LNCAP (cell line): ENCODE measurements at regions not wholly inside any gene's neighbourhood (a gene's known extent, or its start where the extent isn't known, plus 50 kb on each side); places are given as distances from the start of the nearest gene placed in this dataset.

ENCODE experiments used
- TF ChIP-seq, protein P1 (sequence below): fragments of 450-650 bp; IDR thresholded peaks from 2 replicates; pipeline ENCODE4 v1.5.1; 2017; ENCODE audit warnings: mild to moderate bottlenecking

GRCh38 chr6:139914910-139915309, 540.5 kb upstream of the CITED2 start:
- TF ChIP-seq, protein P1, sequence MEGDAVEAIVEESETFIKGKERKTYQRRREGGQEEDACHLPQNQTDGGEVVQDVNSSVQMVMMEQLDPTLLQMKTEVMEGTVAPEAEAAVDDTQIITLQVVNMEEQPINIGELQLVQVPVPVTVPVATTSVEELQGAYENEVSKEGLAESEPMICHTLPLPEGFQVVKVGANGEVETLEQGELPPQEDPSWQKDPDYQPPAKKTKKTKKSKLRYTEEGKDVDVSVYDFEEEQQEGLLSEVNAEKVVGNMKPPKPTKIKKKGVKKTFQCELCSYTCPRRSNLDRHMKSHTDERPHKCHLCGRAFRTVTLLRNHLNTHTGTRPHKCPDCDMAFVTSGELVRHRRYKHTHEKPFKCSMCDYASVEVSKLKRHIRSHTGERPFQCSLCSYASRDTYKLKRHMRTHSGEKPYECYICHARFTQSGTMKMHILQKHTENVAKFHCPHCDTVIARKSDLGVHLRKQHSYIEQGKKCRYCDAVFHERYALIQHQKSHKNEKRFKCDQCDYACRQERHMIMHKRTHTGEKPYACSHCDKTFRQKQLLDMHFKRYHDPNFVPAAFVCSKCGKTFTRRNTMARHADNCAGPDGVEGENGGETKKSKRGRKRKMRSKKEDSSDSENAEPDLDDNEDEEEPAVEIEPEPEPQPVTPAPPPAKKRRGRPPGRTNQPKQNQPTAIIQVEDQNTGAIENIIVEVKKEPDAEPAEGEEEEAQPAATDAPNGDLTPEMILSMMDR: no peak

DNA sequence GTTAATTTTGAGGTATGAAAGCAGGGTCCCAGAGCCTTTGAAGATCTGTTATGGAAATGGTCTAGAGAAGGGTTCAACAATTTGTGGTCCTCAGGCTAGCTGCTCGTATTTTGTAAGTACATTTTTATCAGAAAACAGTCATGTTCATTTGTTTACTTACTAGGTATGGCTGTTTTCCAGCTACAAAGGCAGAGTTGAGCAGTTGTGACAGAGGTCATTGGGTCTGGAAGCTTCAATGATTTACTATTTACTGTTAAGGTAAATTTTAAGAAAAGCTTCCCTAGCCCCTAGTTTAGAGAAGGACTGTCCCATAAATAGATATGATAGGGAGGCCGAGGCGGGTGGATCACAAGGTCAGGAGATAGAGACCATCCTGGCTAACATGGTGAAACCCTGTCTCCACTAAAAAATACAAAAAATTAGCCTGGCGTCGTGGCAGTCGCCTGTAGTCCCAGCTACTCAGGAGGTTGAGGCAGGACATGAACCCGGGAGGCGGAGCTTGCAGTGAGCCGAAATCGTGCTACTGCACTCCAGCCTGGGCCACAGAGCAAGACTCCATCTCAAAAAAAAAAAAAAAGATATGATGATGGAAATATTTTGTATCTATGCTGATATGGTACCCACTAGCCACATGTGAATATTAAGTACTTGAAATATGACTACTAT, 538.4 kb upstream of the CITED2 start:
- TF ChIP-seq, protein P1: no peak

DNA sequence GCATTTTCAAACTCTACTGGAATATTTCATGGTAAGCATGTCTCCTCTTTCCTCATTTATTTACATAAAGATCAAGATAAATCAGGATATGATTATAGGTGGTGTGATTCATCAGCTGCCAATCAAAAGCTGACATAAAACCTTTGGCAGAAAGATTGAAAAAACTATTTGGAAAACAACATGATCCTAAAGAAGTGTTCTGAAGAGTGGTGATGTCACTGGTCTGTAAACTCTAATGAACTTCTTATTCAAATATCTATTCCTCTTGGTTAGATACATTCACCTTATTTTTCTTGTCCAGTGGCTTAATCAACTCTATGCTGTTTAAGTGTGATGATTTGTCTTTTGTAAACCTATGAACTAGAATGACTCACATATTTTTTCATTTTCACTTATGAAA, 535.5 kb upstream of the CITED2 start:
- TF ChIP-seq, protein P1: no peak

GRCh38 chr6:139905404-139906052, 531.1 kb upstream of the CITED2 start:
- TF ChIP-seq, protein P1: no peak

- TF ChIP-seq, protein P1: no peak
These were observed 530.1 kb upstream of the CITED2 start for GRCh38 chr6:139904568-139904967.

DNA sequence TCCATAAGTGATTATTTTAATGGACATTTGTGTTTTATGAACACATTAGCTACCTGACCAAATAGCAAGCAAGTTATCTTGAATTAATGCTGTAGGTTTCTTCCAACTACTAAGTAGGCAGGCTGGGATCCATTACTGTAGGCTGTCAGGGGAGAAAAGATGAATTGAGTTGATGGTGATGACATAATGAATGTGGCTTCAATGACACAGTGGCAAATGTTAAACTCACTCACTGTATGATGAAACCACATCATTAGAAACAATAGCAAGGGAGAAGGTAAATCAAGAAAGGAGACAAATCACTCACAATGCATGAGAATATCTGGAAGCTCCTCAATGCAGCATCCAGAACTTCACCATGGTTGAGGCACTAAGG, 529.7 kb upstream of the CITED2 start:
- TF ChIP-seq, protein P1: no peak

GRCh38 chr6:139903411-139904157, 529.1 kb upstream of the CITED2 start:
- TF ChIP-seq, protein P1: no peak
